Thyroid gland (tissue), 4 donors: ENCODE measurements at regions not wholly inside any gene's neighbourhood (a gene's known extent, or its start where the extent isn't known, plus 50 kb on each side); places are given as distances from the start of the nearest gene placed in this dataset.

Experiments
- CTCF ChIP-seq, 6 experiments: fragments of 200-600 bp in 3 of 6; fragments of 450-650 bp in 3 of 6; sonication (generic) in 3 of 6; IDR thresholded peaks; one replicate each; pipeline ENCODE4 v1.5.1; 2016 to 2019; ENCODE audit warnings: antibody characterized with exemption in 6 of 6, mild to moderate bottlenecking in 2 of 6, inconsistent platforms in 1 of 6, moderate library complexity in 1 of 6
- POLR2A ChIP-seq, 2 donors: fragments of 450-650 bp; IDR thresholded peaks; one replicate each; pipeline ENCODE4 v1.6.1; 2017; ENCODE audit warnings: antibody characterized with exemption in 2 of 2, mild to moderate bottlenecking in 2 of 2, moderate library complexity in 1 of 2

GRCh38 chr4:144817081-144817480 lies 171.1 kb downstream of the HHIP start:
- no peak for TF ChIP-seq CTCF (IDR thresholded peaks at IDR 0.05)
- no peak for TF ChIP-seq POLR2A (IDR thresholded peaks at IDR 0.05)
